Thyroid gland (tissue), 4 donors: ENCODE measurements at regions not wholly inside any gene's neighbourhood (a gene's known extent, or its start where the extent isn't known, plus 50 kb on each side); places are given as distances from the start of the nearest gene placed in this dataset.

Experiments
- POLR2A ChIP-seq, 2 donors: fragments of 450-650 bp; IDR thresholded peaks; one replicate each; pipeline ENCODE4 v1.6.1; 2017; ENCODE audit warnings: antibody characterized with exemption in 2 of 2, mild to moderate bottlenecking in 2 of 2, moderate library complexity in 1 of 2
- TF ChIP-seq, protein P1 (sequence below), 6 experiments: fragments of 200-600 bp in 3 of 6; fragments of 450-650 bp in 3 of 6; sonication (generic) in 3 of 6; IDR thresholded peaks; one replicate each; pipeline ENCODE4 v1.5.1; 2016 to 2019; ENCODE audit warnings: antibody characterized with exemption in 6 of 6, mild to moderate bottlenecking in 2 of 6, inconsistent platforms in 1 of 6, moderate library complexity in 1 of 6

GRCh38 chr1:79285667-79286066 lies 279.1 kb upstream of the ADGRL4 start:
- TF ChIP-seq, protein P1, sequence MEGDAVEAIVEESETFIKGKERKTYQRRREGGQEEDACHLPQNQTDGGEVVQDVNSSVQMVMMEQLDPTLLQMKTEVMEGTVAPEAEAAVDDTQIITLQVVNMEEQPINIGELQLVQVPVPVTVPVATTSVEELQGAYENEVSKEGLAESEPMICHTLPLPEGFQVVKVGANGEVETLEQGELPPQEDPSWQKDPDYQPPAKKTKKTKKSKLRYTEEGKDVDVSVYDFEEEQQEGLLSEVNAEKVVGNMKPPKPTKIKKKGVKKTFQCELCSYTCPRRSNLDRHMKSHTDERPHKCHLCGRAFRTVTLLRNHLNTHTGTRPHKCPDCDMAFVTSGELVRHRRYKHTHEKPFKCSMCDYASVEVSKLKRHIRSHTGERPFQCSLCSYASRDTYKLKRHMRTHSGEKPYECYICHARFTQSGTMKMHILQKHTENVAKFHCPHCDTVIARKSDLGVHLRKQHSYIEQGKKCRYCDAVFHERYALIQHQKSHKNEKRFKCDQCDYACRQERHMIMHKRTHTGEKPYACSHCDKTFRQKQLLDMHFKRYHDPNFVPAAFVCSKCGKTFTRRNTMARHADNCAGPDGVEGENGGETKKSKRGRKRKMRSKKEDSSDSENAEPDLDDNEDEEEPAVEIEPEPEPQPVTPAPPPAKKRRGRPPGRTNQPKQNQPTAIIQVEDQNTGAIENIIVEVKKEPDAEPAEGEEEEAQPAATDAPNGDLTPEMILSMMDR (IDR thresholded peaks at IDR 0.05) = no peak
- no peak for TF ChIP-seq POLR2A (IDR thresholded peaks at IDR 0.05)
